HEK293 (cell line): ENCODE measurements at regions not wholly inside any gene's neighbourhood (a gene's known extent, or its start where the extent isn't known, plus 50 kb on each side); places are given as distances from the start of the nearest gene placed in this dataset.

Experiments
- CTCF ChIA-PET: fragments of 350-600 bp; formaldehyde crosslinking; extraction: SDS; loops from one replicate; lab custom pipeline; 2021; ENCODE audit warnings: antibody characterized with exemption; lab: Yijun Ruan, JAX
- POLR2A ChIA-PET: fragments of 300-600 bp; formaldehyde crosslinking; extraction: SDS; loops from one replicate; lab custom pipeline; 2020; ENCODE audit warnings: antibody characterized with exemption, inconsistent platforms; lab: Yijun Ruan, JAX
- H3K27ac ChIP-seq: fragments of 200-500 bp; sonication (Bioruptor generic); 2 replicates; pipeline ENCODE4 v1.5.1; 2014; ENCODE audit warnings: low read depth, low read length, control low read depth, inconsistent platforms; ENCODE audit errors: extremely low read depth
- H3K36me3 ChIP-seq, 2 experiments: fragments of 200-500 bp in 1 of 2; sonication (Bioruptor generic) in 1 of 2; 1 replicate in 1 of 2; 2 replicates in 1 of 2; pipeline ENCODE4 v1.5.1; 2014 to 2017; ENCODE audit warnings: inconsistent platforms in 2 of 2, low read length in 2 of 2; ENCODE audit not compliant: control insufficient read depth in 2 of 2, insufficient read depth in 1 of 2
- H3K4me1 ChIP-seq: fragments of 200-500 bp; sonication (Bioruptor generic); 2 replicates; pipeline ENCODE4 v1.5.1; 2014; ENCODE audit warnings: mild to moderate bottlenecking, low read length, inconsistent platforms; ENCODE audit not compliant: control insufficient read depth, insufficient read depth
- H3K4me3 ChIP-seq: 2 replicates; pipeline ENCODE4 v1.5.1; 2011; ENCODE audit warnings: low read depth, mild to moderate bottlenecking, control low read depth, low read length, moderate library complexity
- H3K9me3 ChIP-seq: fragments of 200-500 bp; sonication (Bioruptor generic); 2 replicates; pipeline ENCODE4 v1.5.1; 2014; ENCODE audit warnings: low read depth, low read length, inconsistent platforms; ENCODE audit not compliant: control insufficient read depth, insufficient read depth
- GLIS1 ChIP-seq: fragments of 450-650 bp; formaldehyde crosslinking; IDR thresholded peaks from 2 replicates; pipeline ENCODE4 v1.5.1; 2016; ENCODE audit warnings: missing biosample characterization, missing genetic modification characterization
- REST ChIP-seq: fragments of 450-650 bp; formaldehyde crosslinking; IDR thresholded peaks from 2 replicates; pipeline ENCODE4 v1.5.1; 2016; ENCODE audit warnings: missing biosample characterization, missing genetic modification characterization
- SP7 ChIP-seq: fragments of 450-650 bp; formaldehyde crosslinking; IDR thresholded peaks from 2 replicates; pipeline ENCODE4 v1.5.1; 2016; ENCODE audit warnings: missing biosample characterization, missing genetic modification characterization
- TCF7L2 ChIP-seq: IDR thresholded peaks from 2 replicates; pipeline ENCODE4 v1.6.1; 2011; ENCODE audit warnings: low read depth, mild to moderate bottlenecking, inconsistent platforms, low read length, moderate library complexity, borderline replicate concordance
- ZBTB20 ChIP-seq: fragments of 450-650 bp; formaldehyde crosslinking; IDR thresholded peaks from 2 replicates; pipeline ENCODE4 v1.5.1; 2016; ENCODE audit warnings: missing biosample characterization, missing genetic modification characterization
- ZBTB48 ChIP-seq: fragments of 450-650 bp; formaldehyde crosslinking; IDR thresholded peaks from 2 replicates; pipeline ENCODE4 v1.5.1; 2016; ENCODE audit warnings: missing biosample characterization, missing genetic modification characterization
- ZBTB7A ChIP-seq: fragments of 450-650 bp; formaldehyde crosslinking; IDR thresholded peaks from 2 replicates; pipeline ENCODE4 v1.5.1; 2016; ENCODE audit warnings: low read depth, missing biosample characterization, missing genetic modification characterization
- ZNF146 ChIP-seq: fragments of 450-650 bp; formaldehyde crosslinking; IDR thresholded peaks from 2 replicates; pipeline ENCODE4 v1.5.1; 2016; ENCODE audit warnings: missing biosample characterization, missing genetic modification characterization
- ZNF2 ChIP-seq: fragments of 450-650 bp; formaldehyde crosslinking; IDR thresholded peaks from 2 replicates; pipeline ENCODE4 v1.5.1; 2016; ENCODE audit warnings: missing biosample characterization, missing genetic modification characterization
- ZNF221 ChIP-seq: fragments of 450-650 bp; formaldehyde crosslinking; IDR thresholded peaks from 2 replicates; pipeline ENCODE4 v1.5.1; 2017; ENCODE audit warnings: missing biosample characterization, missing genetic modification characterization, borderline replicate concordance
- ZNF23 ChIP-seq: fragments of 450-650 bp; formaldehyde crosslinking; IDR thresholded peaks from 2 replicates; pipeline ENCODE4 v1.5.1; 2016; ENCODE audit warnings: missing biosample characterization, missing genetic modification characterization, borderline replicate concordance
- ZNF302 ChIP-seq: fragments of 450-650 bp; formaldehyde crosslinking; IDR thresholded peaks from 2 replicates; pipeline ENCODE4 v1.5.1; 2016; ENCODE audit warnings: missing biosample characterization, missing genetic modification characterization, low read depth
- ZNF335 ChIP-seq: fragments of 450-650 bp; formaldehyde crosslinking; conservative IDR thresholded peaks from 2 replicates; pipeline ENCODE4 v1.5.1; 2016; ENCODE audit warnings: missing biosample characterization, missing genetic modification characterization
- ZNF473 ChIP-seq: fragments of 450-650 bp; formaldehyde crosslinking; IDR thresholded peaks from 2 replicates; pipeline ENCODE4 v1.5.1; 2017; ENCODE audit warnings: missing biosample characterization, missing genetic modification characterization
- ZNF501 ChIP-seq: fragments of 450-650 bp; formaldehyde crosslinking; IDR thresholded peaks from 2 replicates; pipeline ENCODE4 v1.5.1; 2016; ENCODE audit warnings: missing biosample characterization, missing genetic modification characterization
- ZNF626 ChIP-seq: fragments of 450-650 bp; sonication (Bioruptor Pico); formaldehyde crosslinking; IDR thresholded peaks from 2 replicates; pipeline ENCODE4 v1.5.1; 2018; ENCODE audit warnings: missing biosample characterization, missing genetic modification characterization, inconsistent platforms
- ZNF654 ChIP-seq: fragments of 450-650 bp; formaldehyde crosslinking; IDR thresholded peaks from 2 replicates; pipeline ENCODE4 v1.5.1; 2016; ENCODE audit warnings: low read depth, missing biosample characterization, missing genetic modification characterization
- ZNF837 ChIP-seq: fragments of 450-650 bp; formaldehyde crosslinking; IDR thresholded peaks from 2 replicates; pipeline ENCODE4 v1.5.1; 2016; ENCODE audit warnings: missing biosample characterization, missing genetic modification characterization
- TF ChIP-seq, protein P1 (sequence below): fragments of 450-650 bp; formaldehyde crosslinking; IDR thresholded peaks from 2 replicates; pipeline ENCODE4 v1.5.1; 2016; ENCODE audit warnings: missing biosample characterization, missing genetic modification characterization

- TF ChIP-seq ZNF626 (tag by site-specific recombination) (no peak), ZNF654 (peak; percentile 24; the same call in 1 of the 2 replicates)
- Histone ChIP-seq H3K27ac (no peak overlapping the region), H3K4me1 (no peaks in the 10 kb centered on the region), H3K9me3 (no peaks in the 10 kb centered on the region), H3K4me3 (no peak overlapping the region), H3K36me3 (no peaks in the 10 kb centered on the region)
- CTCF ChIA-PET = interaction anchor here (0.6 to 3.3 kb wide), 4 partner anchors 15 to 1536 kb away, joined by 3 to 30 read pairs (median 3); no protein-coding TSS in a partner anchor
- POLR2A ChIA-PET = no interaction called here
Measured at GRCh38 chr7:124152859-124153692, 120.2 kb upstream of the TMEM229A start.

- ChIA-PET POLR2A (no interaction called here), CTCF (interaction anchor here (0.8 kb wide), 1 partner anchor 16 kb away, joined by 3 read pairs; no protein-coding TSS in a partner anchor)
- TF ChIP-seq ZBTB48 (no peak), ZNF23 (tag by site-specific recombination) (no peak), ZNF302 (tag by site-specific recombination) (no peak), ZNF221 (tag by site-specific recombination) (no peak), ZNF473 (tag by site-specific recombination) (no peak), ZNF501 (tag by site-specific recombination) (no peak), ZNF146 (no peak), REST (tag by site-specific recombination) (no peak), ZNF837 (tag by site-specific recombination) (no peak), TCF7L2 (no peak), ZBTB7A (tag by site-specific recombination) (no peak), ZBTB20 (tag by site-specific recombination) (no peak), ZNF2 (tag by site-specific recombination) (no peak), GLIS1 (tag by site-specific recombination) (no peak), SP7 (tag by site-specific recombination) (no peak), ZNF335 (tag by site-specific recombination) (no peak)
- TF ChIP-seq, protein P1, sequence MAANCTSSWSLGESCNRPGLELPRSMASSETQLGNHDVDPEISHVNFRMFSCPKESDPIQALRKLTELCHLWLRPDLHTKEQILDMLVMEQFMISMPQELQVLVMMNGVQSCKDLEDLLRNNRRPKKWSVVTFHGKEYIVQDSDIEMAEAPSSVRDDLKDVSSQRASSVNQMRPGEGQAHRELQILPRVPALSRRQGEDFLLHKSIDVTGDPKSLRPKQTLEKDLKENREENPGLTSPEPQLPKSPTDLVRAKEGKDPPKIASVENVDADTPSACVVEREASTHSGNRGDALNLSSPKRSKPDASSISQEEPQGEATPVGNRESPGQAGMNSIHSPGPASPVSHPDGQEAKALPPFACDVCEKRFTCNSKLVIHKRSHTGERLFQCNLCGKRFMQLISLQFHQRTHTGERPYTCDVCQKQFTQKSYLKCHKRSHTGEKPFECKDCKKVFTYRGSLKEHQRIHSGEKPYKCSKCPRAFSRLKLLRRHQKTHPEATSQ (tag by site-specific recombination) = no peak
- H3K4me1 ChIP-seq = no peaks in the 10 kb centered on the region
- H3K4me3 ChIP-seq = no peak overlapping the region
- no peaks in the 10 kb centered on the region for H3K9me3 ChIP-seq
- H3K27ac ChIP-seq = no peak overlapping the region
- no peaks in the 10 kb centered on the region for H3K36me3 ChIP-seq
Measured at GRCh38 chr7:124137664-124138063, 104.8 kb upstream of the TMEM229A start.
